ENCODE measurements at regions not wholly inside any gene's neighbourhood (a gene's known extent, or its start where the extent isn't known, plus 50 kb on each side); places are given as distances from the start of the nearest gene placed in this dataset.

- TF ChIP-seq CTCF (IDR thresholded peaks at IDR 0.05; ENCODE audit: low read depth, low read length, missing control alignments), result no peak
- no peak overlapping the region for H3K4me3 ChIP-seq (replicated peaks; ENCODE audit: low read depth, low read length)
- no peak for DNase-seq (ENCODE audit: extremely low read depth, low read depth)
These were observed 158.6 kb upstream of the AJAP1 start for GRCh38 chr1:4495809-4496208.

DNA sequence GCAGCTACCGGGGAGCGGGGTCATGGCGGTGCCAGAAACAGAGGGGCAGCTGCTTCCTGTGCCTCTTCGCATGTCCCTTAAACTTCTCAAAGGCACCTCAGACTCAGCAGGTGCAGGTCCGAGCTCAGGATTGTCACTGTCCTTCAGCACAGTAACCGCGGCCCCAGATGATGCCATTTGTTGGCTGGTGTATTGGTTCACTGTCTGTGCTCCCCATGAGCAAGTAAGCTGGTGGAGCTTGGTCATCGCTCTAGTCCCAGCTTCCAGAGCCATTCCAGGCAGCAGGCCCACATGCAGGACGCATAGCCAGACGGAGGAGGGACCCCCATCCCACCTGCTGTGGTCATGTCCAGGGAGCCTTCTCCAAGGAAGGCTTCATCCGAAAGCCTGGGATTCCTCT, 154.0 kb upstream of the AJAP1 start:
- no peak for TF ChIP-seq CTCF (IDR thresholded peaks at IDR 0.05; ENCODE audit: low read depth, low read length, missing control alignments)
- no peak overlapping the region for H3K4me3 ChIP-seq (replicated peaks; ENCODE audit: low read depth, low read length)

GRCh38 chr1:4506591-4506990, 147.8 kb upstream of the AJAP1 start:
- no peak for DNase-seq (ENCODE audit: extremely low read depth, low read depth)
- no peak overlapping the region for H3K4me3 ChIP-seq (replicated peaks; ENCODE audit: low read depth, low read length)
- TF ChIP-seq CTCF (IDR thresholded peaks at IDR 0.05; ENCODE audit: low read depth, low read length, missing control alignments), result no peak

More for the DNA sequence above, 154.0 kb upstream of the AJAP1 start:
- no peak for DNase-seq (ENCODE audit: extremely low read depth, low read depth)

DNA sequence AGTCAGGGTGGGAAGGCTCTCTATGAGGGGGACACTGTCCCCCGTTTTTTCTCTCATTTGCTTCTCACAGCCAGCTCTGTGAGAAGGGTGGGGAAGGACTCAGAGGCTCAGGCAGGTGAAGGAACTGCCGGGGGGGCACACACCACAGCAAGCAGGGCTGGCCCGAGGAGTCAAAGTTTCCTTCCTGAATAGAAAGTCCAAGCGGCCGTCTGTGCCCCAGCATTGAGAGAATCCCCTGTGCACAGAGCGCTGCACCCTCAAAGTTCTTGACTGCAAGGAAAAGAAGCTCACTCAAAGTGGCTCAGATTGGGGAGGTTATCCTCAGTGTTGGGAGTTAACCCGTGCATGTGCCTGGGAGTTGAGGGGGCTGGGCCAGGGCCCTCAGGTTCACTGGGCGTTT, 145.2 kb upstream of the AJAP1 start:
- no peak for TF ChIP-seq CTCF (IDR thresholded peaks at IDR 0.05; ENCODE audit: low read depth, low read length, missing control alignments)
- no peak for DNase-seq (ENCODE audit: extremely low read depth, low read depth)

DNA sequence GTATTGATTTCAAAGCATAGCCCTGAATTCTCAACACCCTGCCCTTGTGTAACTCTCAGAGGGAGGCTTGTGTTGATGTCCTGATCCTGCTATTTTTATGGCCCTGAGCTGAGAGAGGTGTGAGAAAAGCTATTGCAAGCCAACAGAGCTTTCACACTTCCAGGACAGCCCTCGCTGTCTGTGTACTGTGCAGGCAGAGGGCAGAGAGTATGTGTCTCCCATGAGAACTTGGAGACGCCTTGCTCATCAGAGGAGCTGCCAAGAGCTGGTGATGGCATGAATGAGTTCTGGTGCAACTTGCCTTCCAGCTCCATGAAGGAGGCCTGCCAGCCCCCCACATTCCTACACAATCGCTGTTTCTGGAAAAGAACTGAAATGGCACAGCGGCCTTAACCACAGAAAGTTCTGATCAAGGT, 144.1 kb upstream of the AJAP1 start:
- no peak for TF ChIP-seq CTCF (IDR thresholded peaks at IDR 0.05; ENCODE audit: low read depth, low read length, missing control alignments)
- H3K4me3 ChIP-seq (replicated peaks; ENCODE audit: low read depth, low read length), result no peak overlapping the region
- no peak for DNase-seq (ENCODE audit: extremely low read depth, low read depth)

More for the DNA sequence above, 145.2 kb upstream of the AJAP1 start:
- H3K4me3 ChIP-seq (replicated peaks; ENCODE audit: low read depth, low read length), result no peak overlapping the region

GRCh38 chr1:4511374-4511773, 143.0 kb upstream of the AJAP1 start:
- TF ChIP-seq CTCF (IDR thresholded peaks at IDR 0.05; ENCODE audit: low read depth, low read length, missing control alignments), result no peak
- H3K4me3 ChIP-seq (replicated peaks; ENCODE audit: low read depth, low read length), result no peak overlapping the region
- no peak for DNase-seq (ENCODE audit: extremely low read depth, low read depth)

GRCh38 chr1:4512636-4513035, 141.8 kb upstream of the AJAP1 start:
- DNase-seq (ENCODE audit: extremely low read depth, low read depth), result no peak
- H3K4me3 ChIP-seq (replicated peaks; ENCODE audit: low read depth, low read length), result no peak overlapping the region

More at GRCh38 chr1:4512636-4513035, 141.8 kb upstream of the AJAP1 start:
- TF ChIP-seq CTCF (IDR thresholded peaks at IDR 0.05; ENCODE audit: low read depth, low read length, missing control alignments), result no peak

Data from HFF-Myc (cell line).